Activated T-helper 1 cell treated with Interleukin-2 at 50 U/mL for 16 hours (primary cell): ENCODE measurements at regions not wholly inside any gene's neighbourhood (a gene's known extent, or its start where the extent isn't known, plus 50 kb on each side); places are given as distances from the start of the nearest gene placed in this dataset.
A peak's percentile ranks its signal among the peaks of the same experiment; 100 is the strongest.

Source experiments
- DNase-seq: peaks from one replicate; pipeline ENCODE4 v3.0.0-alpha.2; 2020; ENCODE audit warnings: low read depth

DNA sequence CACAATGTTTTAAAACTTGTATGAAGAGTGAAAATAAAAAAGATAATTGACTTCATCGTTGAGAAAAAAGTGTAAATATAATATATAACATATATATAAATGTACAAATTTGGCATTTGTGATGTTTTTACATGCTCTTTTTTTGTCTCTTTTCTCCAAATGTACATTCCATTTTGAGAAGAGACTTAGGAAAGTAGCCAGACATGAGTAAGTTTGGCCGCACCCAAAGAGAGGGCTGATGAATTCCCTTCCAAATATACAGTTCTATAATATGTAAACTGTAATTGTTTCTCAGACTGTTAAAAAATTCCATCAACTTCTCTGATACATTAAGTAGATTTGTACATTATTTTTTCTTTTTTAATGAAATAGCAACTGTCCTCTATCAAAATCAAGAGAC lies 193.2 kb upstream of the MAP3K1 start:
- no peak for DNase-seq

DNA sequence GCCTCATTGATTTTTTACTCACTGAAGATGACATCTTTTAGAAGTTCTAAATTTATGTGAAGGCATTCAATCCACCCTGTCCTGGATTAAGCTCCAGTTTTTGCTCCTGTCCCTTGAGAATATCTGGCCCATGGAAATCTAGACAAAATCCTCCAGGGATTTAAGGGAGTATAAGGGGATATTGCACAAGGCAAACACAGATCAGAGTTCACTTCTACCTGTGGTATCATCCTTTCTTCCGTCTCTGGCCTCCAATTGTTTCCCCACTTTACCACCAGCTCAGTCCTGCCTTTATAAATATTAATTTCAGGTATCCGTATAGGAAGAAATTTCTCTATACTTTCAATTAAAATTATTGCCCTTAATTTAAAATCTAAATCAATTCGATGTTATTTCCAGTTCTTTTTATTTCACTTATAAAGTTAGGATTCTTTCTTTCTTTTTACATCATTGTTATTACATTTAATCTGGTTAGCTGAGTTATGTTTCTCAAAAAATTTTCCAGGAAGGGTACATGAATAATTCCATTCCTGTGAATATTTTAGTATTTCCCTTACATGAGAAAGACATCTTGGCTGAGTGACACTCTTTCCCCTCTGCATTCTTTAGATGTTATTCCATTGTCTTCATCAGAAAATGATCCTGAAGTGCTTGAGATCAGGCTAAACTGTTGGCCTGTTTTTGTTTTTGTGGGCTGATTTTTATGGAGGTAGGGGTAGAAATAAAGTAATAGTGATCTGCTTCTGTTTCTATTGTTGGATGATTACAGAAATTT lies 194.3 kb upstream of the MAP3K1 start:
- DNase-seq: no peak

DNA sequence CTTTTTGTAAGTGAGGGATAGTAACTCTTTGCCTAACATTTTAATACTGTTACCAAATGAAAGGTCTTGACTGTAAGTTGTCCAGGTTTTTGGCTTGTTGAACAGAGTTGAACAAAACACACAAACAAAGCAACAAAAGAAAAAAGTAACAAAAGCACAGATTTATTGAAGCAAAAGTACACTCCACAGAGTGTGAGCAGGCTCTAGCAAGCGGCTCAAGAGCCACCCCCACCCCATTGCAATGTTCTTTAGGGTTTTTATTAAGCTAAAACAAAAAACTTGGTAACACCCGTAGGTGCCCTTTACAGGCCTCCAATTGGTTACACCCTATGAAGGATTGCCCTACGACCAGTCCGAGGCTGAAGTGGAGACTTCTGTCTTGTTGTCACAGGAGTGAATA lies 197.4 kb upstream of the MAP3K1 start:
- no peak for DNase-seq

DNA sequence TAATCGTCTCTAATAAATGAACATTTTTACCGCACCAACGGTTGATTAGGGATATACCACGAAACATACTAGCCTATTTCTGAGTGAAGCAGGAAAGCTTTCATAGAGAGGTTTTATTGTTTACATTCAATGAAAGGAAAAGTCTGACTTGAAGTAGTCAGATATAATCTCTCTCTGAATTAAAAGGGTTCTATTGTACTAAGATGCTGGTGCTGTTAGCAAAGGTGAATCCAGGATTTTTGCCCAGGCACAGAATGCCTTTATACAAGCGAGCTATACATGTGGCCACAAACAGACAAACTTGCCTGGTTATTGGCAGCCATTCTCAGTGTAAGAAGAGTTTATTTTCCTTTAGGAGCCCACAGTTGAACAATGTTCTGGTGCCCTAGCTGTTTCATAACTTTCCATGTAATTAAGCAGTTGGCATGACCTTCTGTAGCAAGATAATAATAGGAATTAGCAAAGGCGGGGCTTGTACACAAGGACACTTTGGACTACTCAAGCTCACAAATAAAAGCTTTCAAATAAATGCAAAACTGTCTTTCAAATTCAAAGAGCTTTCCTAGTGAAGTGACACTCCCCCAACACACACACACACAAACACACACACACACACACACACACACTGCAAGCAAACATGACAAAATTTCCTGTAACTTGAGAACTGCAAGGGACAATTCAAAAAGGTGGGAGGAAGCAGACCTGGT lies 198.7 kb upstream of the MAP3K1 start:
- no peak for DNase-seq

DNA sequence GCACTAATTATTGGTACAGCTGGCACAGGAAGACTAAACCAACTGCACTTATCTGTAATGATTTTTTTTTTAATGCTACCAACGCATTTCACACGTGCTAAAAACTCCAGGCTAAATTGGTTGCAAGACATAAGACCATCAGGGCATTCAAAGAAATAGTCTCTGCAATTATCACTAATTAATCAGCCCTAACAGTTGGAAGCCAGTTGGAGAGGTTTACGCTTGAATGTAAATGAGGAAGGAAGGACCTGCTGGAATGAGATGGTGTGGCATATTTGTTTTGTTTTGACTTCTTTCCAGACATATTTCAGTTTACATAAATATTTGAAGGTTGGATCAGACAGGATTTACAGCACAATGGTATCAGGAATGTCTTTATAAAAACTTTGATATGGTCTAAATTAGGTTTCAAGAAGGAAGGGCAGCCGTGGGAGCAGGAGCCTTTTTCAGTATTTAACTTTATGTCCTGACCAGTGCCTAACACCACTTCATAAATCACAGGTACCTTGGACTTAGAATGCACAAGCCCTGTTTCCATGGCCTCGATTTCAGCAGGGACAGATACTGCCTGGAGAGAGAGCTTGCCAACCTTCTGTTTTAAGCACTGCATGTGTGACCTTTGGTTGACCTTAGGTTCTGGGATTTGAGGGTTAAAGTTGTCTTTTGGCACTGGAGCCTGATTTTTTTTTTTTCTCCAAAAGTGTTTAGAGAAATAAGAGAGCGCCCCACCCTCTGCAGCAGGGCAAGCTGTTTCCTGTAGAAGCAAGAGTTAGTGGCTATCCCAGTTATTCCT lies 199.8 kb upstream of the MAP3K1 start:
- no peak for DNase-seq

DNA sequence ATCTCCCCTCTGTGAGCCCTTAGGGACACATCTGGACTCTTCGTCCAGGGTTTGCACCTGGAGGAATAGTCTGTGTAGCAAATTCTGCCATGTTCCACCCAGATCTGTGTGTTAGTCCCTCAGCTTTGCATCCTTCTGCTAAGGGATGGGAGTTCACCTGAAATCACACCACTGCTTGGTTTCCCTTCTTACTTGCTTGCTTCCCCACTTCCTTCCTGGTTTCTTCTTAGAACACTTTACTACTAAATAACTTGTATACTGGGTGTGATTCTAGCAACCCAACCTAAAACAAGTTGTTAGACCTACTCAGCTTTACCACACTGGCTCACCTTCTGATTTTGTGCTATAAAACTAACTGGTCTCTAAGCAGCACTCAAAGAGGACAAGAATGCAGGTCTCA lies 202.6 kb upstream of the MAP3K1 start:
- DNase-seq: no peak

DNA sequence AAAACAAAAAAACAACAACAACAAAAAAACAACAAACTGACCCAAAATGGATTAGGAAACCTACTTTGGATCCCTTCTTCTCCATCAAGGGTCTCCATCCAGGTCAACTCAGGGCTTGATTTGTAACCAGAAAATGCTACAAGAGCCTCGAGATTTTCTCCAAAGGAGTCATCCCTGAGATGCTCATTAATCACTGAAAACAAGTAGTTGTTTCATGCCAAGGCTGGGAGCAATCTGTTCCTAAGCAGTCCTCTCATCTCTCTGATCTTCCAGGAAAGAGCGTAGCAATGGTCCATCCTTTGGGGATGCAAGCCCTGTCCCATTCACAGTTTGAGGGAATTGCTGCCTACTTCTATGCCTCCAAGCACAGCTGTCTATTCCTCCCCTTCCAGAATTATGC lies 203.0 kb upstream of the MAP3K1 start:
- no peak for DNase-seq

DNA sequence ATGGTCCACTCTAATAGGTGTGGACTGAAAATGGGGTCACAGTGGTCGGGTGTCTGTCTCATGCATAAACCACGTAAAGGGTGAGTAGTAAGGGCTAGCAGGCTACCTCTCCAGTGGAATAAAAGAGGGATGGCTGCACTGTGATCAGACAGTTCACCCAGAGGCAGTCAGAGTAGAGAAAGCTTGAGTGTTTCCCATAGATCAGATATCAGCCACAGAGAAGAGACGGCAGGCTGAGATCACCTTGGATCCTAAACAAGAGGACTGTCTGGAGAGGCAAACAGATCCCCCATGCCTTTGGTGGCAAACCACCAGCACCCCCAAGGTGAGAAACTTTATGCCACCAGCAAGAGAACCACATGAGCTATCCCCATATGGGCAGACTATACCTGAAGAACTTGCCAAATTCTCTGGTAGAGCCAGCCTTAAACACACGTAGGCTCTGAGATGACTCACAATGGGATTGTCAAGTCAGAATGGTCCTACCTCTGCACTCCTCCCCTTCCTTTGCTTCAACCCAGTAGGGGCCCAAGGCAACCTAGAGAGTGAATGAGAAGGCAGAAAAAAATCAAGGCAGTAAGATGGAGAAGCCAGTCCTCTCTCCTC lies 205.2 kb upstream of the MAP3K1 start:
- DNase-seq: no peak

DNA sequence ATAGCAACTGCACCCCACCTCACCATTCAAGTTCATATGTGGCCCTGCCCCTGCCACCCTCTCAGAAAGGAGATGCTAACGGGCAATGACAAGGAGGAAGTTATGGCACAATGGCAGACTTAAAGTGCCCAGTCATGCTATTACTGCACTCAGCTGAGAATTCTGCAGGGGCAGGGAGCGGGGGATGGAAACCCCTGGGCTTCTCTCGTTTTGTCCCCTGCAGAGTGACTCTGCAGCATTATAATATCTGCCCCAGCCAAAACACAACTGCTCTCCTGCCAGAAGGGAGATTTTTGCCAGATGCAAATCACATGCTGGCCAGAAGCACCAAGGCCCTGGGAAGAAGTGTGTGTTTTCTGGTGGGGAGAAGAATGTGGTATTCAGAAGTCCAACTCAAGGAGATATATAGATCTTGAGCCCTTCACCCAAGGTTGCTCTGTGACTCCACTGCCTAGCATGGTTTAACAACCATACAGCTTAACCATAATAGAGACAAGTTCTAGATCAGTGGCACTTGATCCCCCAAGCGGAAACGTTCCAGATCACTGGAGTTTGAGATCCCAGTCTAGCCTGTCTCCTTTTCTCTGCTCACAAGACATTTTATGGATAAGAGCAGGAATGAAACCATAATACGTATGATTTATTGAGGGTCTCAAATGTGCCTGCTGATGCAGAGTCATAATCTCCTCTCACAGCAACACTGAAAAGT lies 207.0 kb upstream of the MAP3K1 start:
- no peak for DNase-seq

DNA sequence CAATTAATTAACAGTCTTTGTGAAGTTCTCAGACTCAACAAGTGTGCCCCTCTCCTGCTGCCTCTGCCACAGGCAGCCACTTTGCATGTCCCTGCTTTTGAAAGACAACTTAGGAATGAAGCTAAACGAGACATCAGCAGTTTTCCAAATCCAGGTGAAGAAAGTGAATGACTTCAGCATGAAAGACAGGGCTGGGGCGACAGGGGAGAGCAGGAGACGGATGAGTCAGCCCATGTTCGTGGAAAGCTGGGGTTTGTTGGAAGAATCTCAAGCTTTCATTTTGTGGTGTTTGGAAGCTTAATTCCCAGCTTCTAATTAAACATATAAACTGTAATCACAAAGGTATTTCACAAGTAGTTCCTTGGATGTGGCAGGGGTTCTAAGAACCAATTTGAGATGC lies 207.8 kb upstream of the MAP3K1 start:
- no peak for DNase-seq

DNA sequence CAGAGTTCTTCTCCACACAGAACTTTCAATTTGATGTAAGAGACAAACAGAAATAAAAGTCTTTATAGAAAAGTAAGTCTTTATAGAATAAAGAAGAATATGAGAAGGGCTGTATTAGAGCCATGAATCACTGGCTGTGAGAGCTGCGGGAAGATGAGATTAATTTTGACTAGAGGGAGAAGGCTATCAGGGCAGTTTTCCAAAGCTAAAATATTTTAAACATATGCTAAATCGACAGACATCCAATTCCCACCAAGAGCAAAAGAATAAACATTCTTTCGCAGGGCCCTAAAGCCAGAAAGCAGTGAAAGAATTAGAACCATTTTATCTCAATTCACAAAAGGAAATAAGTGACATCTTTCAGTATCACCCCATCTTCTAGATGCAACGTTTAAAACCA lies 208.3 kb upstream of the MAP3K1 start:
- no peak for DNase-seq

DNA sequence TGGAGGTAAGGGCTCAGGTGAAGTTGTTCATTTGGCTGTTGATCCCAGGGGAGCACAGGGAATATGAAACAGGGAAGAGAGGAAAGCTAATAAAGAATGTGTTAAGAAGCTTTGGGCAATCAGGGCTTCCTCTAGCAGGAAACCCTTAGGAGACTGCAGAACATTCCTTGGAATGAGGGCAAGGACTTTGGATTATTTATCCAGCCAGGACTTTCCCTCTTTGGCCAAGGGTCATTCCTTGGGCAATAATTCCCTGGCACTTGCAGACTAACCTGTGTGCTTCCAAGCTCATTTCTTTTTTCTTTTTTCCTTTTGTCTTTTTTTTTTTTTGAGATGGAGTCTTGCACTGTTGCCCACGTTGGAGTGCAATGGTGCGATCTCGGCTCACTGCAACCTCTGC lies 209.2 kb upstream of the MAP3K1 start:
- no peak for DNase-seq

DNA sequence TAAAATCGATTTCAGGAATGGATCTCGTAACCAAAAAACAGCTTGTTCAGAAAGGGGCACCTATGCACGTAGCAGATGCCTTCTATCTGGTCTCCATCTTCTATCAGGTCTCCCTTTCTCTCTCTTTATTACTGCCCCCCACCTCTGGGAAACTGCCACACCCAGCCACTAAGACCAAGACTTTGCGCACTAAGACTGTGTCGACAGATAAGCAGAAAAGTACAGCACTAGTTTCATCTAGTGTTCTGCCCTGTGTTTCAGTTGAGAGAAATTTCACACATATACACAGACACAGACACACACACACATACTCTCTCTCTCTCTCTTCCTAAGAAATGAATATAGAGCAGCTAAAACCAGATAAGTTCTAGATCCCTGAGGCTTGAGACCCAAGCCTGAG lies 210.1 kb upstream of the MAP3K1 start:
- no peak for DNase-seq

DNA sequence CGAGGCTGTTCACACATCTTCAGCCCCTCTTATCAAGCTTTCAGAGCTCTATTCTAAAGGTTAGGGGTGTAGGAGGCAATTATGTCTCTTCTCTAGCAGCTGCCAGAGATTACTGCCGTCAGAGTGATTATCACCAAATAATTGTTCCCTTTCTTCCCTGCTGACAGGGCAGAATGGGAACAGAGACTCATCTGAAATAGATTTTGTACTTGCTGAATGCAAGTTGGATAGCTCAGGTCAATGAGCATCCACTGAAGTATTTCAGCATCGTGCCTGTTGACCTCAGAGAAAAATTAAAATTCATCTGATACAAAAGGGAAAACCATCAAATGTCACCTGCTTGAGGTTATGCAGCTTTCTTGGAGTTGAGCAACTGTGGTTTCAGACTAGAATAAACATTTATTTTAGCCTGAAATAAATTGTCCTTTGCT lies 213.7 kb upstream of the MAP3K1 start:
- no peak for DNase-seq

DNA sequence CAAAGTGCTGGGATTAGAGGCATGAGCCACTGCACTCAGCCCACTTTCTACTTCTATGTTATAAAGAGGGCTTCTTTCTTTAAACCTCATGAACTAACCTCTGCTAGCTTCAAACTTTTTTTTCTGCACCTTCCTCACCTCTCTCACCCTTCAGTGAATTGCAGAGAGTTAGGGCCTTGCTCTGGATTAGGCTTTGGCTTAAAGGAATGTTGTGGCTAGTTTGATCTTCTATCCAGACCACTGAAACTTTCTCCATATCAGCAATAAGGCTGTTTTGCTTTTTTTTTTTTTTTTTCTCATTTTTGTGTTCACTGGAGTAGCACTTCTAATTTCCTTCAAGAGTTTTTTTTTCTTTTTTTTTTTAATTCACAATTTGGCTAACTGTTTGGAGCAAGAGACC lies 216.4 kb upstream of the MAP3K1 start:
- DNase-seq: no peak

DNA sequence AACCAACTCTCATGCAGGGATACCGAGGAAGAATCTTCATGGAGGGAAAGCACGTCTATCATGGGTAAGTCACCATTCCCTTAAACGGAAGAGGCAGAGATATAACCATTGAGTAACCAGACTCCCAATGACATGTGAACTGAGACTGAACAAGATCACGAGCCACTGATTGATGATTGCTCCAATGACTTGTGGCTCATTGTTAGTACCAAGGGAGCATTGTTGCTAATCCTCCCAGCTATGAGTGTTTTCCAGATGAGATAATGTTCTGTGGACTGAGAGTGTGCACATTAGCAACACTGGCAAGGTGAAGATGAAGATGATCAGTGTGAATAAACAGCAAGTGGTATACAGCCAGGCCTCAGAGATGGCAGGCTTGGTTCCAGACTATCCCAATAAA lies 219.2 kb upstream of the MAP3K1 start:
- DNase-seq: no peak

DNA sequence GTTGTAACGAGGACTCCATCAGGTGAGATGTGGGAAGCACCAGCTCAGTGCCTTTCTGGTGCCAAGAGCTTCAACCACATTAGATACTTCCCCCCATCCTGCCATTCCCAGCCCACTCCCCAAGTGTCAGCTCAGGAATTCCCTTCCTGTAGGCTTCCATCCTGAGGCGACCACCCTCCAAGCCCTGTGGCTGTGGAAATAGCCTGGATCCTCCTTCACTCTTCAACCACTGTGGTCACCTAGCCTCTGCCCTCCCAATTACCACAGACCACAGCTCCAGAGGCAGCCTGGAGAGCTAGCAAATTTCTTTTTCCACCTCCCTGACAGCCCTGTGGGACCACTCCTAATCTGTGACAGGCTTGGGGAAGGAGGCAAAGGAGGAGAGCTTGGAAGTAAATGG lies 219.8 kb upstream of the MAP3K1 start:
- DNase-seq: no peak

DNA sequence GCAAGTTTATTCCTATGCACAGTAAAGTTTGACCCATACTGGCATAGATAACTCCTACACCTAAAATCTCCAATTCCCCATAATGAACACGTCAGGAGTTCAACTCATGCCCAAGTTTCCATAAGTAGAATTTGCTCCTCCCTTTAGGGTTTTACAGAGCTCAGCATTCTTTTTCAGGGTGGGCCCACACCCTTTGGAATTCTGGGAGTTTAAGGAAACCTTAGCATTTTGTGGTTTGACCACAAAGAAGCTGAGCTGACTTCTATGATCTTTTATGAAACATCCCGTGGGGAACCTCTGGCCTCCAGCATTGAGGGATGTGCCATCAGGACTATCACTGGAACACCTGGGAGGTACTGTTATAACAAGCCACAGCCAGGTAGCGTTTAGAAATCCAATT lies 220.6 kb upstream of the MAP3K1 start:
- no peak for DNase-seq

DNA sequence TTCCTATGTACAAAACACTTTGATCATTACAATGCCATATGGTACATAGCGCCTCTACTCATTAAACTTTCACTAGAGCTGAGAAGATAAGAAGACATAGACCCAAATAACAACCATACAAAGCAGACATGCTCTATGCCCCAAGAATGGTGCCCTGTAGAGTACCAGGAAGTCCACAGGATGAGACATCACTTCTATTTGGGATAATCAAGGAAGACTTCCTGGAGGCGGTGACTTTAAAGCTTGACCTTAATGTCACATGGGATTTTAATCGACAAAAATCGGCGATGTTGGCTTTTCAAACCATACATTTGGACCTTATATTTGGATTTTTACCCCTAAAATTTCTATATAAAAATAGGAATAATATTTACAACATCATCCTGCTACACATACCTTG lies 224.3 kb upstream of the MAP3K1 start:
- no peak for DNase-seq

DNA sequence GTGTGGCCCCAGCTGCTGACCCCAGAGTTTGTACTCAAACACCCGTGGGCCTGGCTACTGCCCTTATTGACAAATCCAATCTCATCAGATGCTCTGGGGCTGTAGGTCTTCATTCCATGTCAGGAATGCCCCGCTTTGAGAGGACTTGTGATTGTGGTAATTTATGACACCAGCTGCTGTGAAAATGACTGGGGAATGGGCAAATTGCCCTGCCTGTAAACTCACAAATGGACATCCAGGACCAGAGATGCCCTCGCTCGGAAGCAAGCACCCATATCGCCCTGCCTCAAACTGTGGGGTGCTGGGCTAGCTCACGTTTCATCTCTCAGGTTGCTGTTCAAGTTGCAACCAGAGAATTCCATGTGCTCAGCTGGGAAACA lies 225.9 kb upstream of the MAP3K1 start:
- DNase-seq: no peak

DNA sequence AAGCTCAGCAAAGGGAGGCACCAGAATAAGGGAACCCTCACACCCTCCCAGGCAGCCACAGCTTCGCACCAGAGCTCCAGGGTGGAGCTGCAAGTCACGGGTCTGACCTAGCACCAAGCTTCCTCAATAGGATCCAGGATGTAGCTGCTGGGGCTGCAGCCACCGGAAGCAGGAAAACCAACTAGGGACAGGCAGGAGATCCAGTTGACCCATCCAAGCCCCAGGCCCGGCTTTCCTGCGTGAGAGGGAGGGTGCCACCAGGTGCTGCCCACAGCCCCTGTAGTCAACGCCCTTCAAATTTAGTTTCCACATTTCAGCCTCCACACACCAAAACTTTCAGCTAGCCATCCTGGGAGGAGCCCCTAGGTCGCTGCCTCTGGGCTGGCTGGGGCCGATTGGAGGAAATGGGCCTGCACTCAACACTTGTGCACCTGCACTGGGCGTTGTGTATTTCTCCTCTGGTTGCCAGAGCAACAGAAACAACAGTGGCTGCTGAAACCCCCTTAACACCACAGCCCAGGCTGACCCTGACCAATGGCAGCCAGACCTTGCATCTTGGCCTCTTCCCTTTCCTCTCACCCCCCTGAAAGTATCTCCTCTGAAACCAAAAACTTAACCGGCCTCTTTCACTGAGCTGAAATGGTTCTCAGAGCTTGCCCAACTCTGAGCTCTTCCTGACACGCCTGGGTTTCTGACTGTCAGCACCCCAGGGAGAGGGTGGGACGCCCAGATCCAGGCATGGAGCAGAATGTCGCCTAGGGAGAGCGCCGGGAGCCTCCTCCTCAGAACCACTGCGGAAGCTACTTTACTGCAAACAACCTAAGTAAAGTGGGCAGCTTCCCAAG lies 226.5 kb upstream of the MAP3K1 start:
- peak; percentile 40 for DNase-seq
